ENCODE measurements at regions not wholly inside any gene's neighbourhood (a gene's known extent, or its start where the extent isn't known, plus 50 kb on each side); places are given as distances from the start of the nearest gene placed in this dataset.

- TF ChIP-seq GATA3 (IDR thresholded peaks at IDR 0.05; ENCODE audit: low read depth, low read length) = no peak
- TF ChIP-seq GATA2 (IDR thresholded peaks at IDR 0.05; ENCODE audit: low read depth, low read length) = no peak
Observed at GRCh38 chr15:93359060-93359408, 270.0 kb upstream of the RGMA start.

All from SH-SY5Y (cell line).